HG03139 (cell line): ENCODE measurements at regions not wholly inside any gene's neighbourhood (a gene's known extent, or its start where the extent isn't known, plus 50 kb on each side); places are given as distances from the start of the nearest gene placed in this dataset.
"Not testable (repeated sequence)": the region's sequence is repeated elsewhere in the genome, so short reads cannot be mapped to it uniquely, and the experiment has no call there.

Experiments
- ATAC-seq: cut with Tn5 transposase; IDR thresholded peaks from one replicate; pipeline ENCODE4 v1.9.1; 2021; ENCODE audit not compliant: unreplicated experiment

DNA sequence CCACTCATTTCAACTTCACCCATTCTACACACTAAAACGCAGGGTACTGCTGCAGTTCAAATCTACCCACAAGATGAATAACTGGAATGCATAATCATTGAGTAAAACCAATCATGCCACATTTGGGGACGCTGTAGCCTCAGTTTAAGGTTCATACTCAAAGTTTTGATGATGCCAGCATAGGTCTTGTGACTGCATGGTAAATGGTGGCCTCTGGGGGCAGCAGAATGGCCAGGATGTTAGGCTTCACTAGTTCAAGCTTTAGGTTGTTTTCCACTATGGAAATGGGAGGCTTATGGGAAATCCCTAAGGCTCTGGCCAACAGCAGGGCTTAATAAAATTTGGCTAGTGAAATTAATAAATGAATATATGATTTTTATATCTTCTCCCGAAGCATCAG, 104.3 kb upstream of the TSC22D2 start:
- ATAC-seq: no peak

DNA sequence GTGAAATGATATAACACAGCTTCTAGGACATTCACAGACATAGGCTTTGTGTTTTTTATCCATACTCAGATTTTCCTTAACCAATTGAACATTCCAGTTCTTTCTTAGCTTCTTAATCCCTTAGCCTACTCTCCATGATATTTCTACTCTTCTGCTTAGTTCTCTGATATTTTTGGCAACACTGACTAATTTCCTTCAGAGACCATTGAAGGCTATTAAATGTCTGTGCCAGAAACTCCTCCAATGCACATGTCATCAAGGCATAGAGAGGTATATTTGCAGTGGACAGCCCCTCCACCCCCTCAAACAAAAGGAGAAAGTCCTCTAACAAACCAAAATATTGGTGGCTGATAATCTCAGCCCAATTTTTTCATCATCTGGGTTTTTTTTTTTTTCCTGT, 105.9 kb upstream of the TSC22D2 start:
- ATAC-seq: no peak

DNA sequence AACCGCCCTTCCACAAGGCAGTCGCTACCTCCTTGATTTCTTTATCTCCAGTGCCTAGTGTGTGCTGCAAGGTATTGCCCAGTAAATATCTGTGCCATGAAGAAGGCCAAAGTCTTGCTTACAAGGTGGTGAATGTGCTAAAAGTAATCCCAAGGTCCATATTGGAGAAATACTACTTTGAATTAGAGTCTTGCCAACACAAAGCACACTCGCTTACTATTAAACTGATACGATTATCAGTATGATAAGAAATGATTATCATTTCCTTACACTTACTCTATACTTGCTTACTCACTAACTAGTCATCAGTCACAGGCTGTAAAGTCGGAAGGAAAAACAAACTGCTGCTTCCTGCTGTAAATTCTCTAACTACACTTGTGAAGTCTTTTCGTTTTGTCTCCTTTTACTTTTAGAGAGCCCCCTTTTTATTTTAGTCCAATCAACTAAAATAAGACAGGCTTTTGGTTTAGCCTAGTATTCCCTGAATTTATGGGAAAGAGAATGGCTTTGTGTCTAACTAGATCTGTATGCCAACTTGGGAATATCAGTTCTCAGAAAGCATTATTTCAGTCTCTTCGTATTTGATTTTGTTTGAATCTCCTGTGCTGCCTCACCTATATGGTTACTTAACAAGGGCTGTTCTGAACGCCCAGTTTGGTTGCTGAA, 107.1 kb upstream of the TSC22D2 start:
- ATAC-seq: no peak

DNA sequence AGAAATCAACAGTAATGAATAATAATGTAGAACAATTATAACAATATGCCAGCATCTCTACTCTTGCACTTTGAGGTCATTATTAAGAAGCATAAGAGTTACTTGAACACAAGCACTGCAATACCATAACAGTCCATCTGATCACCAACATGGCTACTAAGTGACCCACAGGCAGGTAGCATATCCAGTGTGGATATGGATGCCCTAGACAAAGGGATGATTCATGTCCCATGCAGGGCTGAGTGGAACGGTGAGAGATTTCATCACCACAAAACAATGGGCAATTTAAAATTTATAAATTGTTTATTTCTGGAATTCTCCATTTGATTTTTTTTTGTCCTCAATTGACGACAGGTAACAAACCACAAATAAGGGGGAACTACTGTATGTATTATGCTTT, 107.7 kb upstream of the TSC22D2 start:
- ATAC-seq: no peak

DNA sequence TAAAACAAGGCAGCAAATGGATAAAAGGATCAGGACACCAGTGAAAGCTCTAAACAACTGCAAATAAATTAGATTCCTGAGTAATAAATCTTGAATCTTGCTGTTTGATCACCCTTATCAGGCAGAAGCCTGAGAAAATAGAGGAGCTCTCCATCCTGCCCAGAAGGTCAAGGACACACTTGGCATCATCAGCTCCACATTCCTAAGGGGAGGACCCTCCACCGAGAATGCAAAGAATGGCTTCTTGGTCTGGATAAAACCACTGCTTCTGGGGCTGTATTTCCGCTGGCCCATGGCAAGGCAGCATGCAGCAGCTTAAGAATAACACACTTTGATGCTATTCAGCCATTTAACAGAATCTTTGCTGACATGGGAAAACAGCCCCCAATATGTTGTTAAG, 108.9 kb upstream of the TSC22D2 start:
- no peak for ATAC-seq

DNA sequence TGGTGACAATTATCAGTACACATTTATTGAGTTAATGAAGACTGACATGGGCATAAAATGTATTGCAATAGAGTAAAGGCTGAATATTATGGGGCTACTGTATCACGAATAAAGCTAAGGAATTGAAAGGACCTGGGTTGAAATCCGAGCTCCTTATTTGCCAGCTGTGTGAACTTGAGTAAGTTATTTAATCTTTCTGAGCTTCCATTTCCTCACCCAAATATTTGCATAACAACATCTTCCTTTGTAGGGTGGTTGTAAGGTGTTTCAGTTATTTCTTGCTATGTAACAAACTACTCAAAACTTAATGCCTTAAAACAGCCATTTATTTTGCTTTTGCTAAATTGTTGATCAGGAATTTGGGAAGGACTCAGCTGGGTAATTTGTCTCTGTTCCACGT, 111.1 kb upstream of the TSC22D2 start:
- no peak for ATAC-seq

DNA sequence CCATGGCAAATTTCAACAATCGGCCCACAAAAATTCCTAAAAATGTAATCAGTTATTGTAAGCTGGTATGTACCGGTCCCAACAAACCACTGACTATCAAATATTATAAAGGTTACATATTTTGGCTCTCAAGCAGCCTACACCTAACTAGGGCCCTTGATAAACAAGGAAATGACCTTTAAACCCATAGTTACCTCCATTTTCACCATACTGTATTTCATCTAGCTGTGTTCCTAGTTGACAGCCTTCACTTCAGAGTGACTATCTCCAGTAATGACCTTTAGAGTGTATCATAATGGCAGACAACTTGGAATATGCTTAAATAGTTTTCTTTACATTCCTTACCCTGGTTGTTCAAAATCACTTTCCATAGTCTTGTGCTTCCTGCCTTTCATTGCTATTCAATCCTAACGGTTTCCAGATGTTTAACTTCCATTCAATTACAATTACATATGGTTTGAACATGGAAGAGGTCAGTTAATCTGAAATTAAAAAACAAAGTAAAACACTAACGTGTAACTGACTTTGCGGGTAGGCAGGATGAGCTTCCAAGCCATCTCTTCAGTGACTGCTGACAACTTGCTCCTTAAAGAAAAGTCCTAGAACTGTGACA, 111.9 kb upstream of the TSC22D2 start:
- ATAC-seq: no peak

DNA sequence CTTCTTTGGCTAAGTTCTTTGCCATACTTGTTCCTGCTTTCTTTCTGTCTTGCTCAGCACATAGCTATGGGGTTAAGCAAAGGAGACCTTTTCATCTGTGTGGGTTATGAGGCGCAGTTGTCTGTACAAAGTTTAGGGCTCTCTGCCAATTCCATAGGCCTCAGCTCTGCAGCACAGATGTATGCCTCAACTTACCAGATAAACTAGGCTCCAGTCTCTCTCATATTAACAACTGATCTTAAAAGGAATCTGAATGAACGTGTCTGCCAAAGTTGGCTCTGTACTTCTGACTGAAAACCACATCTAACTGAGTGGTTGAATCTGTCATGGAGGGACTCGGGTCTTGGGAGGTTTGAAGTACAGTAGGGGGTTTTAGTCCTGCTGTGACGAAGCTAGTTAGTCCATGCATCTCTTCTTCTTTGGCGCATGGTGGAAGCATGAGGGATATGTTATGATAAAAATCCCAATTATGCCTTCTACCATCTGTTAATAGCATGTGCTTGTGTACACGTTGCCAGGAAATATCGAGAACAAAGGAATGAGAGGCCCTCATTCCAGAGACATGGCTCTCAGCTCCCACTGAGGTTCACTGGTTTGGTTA, 114.6 kb upstream of the TSC22D2 start:
- no peak for ATAC-seq

DNA sequence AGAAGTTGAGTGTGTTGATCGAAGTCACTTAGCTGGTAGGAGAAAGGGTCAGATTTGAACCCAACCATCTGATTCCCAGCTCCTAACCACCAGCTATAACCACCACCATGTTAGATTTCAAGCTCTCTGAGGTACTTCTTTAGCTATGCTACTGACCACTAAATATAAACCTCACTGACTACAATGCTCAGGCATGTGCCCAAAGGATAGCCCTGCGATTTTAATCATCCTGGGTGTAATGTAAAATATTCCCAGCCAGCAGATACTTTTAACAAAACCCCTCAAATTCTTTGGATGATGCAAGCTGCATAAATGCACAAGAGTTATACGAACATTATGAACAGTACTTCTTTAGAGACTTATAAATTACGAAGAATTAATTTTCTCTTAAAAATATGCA, 115.2 kb upstream of the TSC22D2 start:
- ATAC-seq: no peak

DNA sequence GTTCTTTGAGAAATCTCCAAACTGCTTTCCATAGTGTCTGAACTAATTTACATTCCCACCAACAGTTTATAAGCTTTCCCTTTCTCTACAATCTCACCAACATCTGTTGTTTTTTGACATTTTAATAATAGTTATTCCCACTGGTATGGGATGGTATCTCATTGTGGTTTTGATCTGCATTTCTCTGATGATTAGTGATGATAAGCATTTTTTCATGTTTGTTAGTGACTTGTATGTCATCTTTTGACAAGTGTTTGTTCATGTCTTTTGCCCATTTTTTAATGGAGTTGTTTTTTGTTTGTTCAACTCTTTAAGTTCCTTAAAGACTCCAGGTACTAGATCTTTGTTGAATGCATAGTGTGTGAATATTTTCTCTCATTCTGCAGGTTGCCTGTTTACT, 116.6 kb upstream of the TSC22D2 start:
- no peak for ATAC-seq

DNA sequence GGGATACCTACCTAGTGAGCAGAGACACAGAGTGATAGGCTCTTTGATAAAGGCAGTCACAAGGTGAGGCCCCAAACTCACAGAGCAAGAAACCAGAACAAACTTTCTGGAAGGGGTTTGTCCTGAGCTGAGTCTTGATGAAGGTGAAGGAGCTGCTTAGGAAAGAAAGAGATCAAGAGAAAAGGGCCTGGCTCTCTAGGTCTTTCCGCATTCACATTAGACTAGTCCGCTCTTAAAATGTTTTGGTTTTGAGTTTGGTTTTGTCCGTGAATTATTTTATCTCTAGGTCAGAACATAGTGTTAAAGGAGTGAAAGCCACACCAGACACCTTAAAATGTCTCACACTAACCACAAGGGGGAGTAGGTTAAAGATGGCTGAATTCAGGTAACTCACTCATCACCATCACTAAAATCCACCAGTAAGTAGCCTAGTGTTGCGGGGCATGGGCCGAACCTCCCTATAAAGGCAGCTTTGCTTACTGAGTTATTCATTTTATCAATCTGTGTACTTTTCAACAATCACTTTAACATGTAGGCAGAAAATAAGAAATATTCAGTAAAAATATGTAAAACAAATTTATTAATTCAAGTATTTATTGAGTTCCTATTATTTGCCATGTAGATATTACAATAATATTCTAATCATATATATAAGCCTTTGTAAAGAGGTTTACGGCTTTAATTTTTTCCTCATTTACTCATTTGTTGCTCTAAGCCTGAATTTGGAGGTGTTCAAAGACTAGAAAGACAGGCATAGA, 121.5 kb upstream of the TSC22D2 start:
- ATAC-seq: peak; percentile 58

DNA sequence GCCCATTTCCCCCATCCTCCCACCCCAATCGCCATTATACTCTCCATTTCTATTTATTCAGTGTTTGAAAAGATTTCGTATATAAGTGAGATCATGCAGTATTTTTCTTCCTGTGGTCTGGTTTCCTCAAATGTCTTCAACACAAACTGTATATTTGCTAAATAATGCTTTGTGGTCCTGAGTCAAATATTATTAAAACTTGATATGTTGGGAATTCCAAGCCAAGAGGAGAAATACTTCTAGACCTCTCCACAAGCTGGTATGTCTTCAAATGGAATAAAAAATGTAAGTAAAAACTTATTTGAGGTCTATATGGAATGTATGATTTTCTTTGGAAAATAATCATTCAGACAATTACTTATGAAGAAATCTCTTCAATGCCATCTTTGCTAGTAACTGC, 122.5 kb upstream of the TSC22D2 start:
- ATAC-seq: no peak

DNA sequence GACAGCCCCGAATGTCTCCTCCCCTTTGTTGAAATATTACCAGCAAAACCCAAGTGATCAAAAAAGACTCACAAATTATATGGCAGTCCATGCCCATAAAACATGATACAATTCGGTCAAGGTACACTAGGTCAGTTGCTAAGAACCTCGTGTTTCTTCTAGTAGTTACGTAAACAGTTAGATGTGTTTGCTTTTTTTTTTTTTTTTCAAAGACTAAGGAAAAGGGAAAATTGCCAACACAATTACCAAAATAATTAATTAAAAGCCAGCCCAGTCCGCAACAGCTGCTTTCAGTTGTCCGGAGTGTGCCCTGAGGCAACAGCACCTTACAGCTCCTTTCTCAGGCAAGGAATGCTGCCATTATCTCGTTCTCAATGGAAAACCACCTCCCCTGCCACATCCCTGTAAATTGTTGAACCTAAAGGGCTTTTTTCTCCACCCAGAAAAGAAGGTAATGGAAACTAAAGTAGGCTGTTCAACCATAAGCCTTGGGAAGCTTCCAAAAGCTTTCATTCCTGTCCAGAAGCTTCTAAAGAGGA, 129.2 kb upstream of the TSC22D2 start:
- ATAC-seq: no peak

DNA sequence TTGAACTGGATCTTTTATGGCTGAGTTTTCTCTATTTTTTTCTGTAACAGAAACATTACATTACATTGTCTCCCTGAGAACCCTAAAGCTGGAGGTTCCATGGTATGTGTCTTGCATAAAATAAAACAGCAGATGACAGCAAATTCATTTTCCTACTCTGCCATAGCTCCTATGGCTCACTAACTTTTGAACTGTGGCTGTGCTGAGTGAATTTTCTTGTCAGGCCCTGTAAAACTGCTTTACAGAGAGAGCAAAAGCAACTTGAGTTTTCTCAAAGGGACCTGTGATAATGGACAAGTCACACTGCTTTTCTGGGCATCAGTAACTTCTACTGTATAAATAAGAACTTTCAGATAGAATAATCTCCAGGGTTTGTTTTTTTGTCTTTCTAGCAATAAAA, 129.9 kb upstream of the TSC22D2 start:
- no peak for ATAC-seq

DNA sequence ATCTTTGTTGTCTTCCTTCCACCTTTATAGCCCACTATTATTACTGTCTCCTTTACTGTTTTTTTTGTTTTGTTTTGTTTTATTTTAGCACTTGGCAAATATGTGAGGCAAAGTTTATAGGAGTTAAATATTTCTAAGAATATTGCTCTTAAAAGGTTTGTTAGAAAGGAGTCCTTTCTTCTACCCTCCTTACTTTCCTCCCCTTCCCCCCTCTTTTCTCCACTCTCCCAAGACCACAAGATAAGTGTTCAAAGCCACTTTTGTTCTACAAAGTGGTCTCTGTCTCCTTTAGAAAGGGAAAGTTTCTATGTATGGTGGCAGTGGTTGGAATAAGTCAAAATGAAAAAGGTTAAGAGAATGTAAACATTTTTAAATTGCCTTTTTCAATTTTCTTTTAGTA, 130.7 kb upstream of the TSC22D2 start:
- ATAC-seq: no peak

DNA sequence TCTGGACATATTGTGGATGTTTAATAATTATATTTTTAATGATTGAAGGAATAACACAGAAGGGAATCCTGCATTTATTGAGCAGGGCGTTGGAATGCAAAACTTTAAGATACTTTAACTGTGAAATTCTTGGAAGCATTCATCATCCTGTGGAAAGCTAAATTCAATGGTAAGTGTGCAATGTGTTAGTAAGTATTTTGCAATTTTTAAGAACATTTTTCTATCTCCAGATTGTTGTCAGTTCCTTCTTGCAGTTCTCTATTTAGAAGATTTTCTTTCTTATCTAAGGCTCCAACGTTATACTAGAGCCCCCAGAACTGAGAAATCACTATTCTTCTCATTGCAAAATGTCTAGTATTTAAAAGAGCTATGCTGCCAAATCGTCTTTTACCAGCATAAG, 132.2 kb upstream of the TSC22D2 start:
- no peak for ATAC-seq

DNA sequence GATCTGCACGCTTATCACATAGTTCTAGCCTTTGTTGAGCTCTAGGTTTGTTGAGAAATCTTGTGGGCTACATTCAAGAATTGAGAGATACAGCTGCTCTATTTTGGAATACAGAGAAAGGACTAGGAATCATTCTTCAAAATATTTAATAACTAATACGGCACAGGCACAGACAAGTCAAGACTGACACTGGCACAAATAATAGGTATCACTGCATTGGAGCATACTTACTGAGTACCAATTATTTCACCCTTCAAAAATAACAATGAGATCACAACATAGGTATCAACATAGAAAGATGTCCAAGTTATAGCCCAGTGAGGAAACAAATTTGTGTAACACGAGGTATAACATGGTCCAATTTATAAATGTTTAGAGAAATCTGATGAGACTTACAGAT, 133.7 kb upstream of the TSC22D2 start:
- ATAC-seq: no peak

DNA sequence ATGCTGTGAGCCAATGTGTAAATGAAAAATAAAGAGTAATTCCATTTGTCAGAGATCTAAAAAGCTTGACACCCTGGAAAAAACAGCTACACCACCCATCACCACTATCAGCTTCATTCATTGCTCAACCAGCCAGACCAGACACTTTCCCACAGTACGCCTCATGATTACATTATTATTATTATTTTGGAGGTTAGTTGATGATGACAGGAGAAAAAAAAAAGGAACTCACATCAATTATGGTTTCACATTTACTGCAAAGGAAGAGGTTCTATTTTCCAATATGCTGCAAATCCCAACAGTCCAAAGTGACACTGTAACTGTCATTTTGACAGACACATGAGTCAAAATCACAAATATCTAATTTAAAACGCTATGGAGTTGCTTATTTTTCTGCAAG, 134.7 kb upstream of the TSC22D2 start:
- ATAC-seq: no peak

DNA sequence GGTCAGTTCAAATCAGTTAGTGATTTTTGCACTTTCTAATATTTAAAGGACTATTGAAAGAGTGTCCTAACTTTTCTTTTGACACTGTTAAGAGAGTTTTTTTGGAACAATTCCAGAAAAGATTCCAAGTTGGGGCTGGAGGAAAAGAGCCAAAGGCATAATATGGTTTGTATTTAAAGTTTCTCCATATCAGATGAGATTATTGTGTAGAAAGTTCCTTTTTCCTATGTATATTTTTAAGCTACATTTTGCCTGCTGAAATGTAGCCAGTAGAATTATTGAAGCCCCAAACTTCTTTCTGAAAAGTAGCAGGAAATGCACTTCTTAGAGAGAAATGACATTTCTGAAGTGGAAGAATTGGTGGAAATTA, 136.5 kb upstream of the TSC22D2 start:
- ATAC-seq: no peak

DNA sequence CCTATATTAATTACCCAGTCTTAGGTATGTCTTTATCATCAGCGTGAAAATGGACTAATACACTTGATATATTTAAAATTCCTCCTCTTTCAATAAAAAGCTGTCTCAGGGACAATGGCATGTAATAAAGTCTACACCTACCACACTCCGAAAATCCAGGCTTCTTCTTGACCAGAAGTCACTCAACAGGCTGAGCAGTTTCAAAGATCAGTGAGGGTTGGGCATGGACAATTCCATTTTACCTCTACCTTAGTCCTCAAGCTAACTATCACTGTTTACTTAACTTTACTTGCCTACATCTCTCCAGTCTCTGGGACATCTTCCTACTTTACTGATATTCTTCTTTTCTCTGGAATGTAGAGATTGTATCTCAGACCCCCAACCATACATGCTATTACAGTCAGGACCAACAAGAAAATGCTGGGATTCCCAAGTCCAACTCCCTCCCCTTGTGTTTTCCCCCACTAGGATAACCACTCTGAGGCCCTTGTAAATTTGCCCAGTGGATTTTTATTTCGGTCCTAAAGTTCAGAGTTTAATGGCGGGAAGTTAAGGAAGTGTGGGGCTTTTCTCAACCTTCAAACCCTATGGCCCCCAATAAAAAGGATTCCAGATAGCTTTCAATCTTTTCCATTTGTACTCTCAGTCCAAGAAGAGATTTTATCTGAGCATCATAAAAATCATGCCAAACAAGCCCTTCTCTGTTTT, 137.1 kb upstream of the TSC22D2 start:
- ATAC-seq: no peak

DNA sequence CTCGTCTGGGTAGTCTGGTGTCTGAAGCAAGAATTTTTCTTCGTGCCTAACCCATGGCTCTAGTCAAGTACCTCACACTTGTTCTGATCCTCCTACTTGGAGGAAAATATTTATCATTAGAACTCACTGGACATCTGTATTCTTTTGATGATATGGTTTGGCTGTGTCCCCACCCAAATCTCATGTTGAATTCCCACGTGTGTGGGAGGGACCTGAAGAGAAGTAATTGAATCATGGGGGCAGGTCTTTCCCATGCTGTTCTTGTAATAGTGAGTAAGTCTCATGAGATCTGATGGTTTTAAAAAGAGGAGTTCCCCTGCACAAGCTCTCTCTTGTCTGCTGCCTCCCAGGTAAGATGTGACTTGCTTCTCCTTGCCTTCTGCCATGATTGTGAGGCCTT, 137.7 kb upstream of the TSC22D2 start:
- not testable (repeated sequence) for ATAC-seq
